ENCODE measurements at regions not wholly inside any gene's neighbourhood (a gene's known extent, or its start where the extent isn't known, plus 50 kb on each side); places are given as distances from the start of the nearest gene placed in this dataset.

DNA sequence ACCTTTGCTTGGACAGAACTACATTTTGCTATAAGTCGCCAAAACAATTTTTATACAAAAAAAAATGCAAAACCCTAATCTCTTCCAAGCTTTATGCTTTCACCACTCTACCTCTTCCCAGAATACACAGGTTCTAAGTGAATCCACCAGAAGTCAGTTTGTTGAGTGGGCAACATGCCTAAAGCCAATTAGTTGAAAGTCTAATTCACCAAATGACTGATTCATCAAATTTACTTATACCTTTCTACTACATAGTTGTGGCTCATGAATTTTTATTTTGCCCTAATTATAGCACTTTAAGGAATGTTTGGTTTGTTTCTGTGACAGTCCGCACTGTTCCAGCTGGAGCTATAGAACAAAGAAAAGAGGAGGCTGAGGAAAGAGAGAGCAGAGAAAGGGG lies 265.9 kb upstream of the TGFBR2 start:
- no peak overlapping the region for H3K27ac ChIP-seq (ENCODE audit: low read length)
- peaks cover 0 to 3% of the 10 kb centered on the region in 2 donors for H3K4me1 ChIP-seq (ENCODE audit: control insufficient read depth in 1 of 2, insufficient read depth in 2 of 2, low read length in 2 of 2)
- H3K36me3 ChIP-seq (ENCODE audit: control insufficient read depth in 1 of 2, insufficient read depth in 2 of 2, low read length in 2 of 2) = no peaks in the 10 kb centered on the region
- no peaks in the 10 kb centered on the region for H3K27me3 ChIP-seq (ENCODE audit: low read depth, low read length)
- H3K4me3 ChIP-seq (ENCODE audit: low read depth in 1 of 2, low read length in 2 of 2) = no peak overlapping the region
- H3K9me3 ChIP-seq (ENCODE audit: control insufficient read depth in 1 of 2, low read length in 2 of 2) = no peaks in the 10 kb centered on the region

DNA sequence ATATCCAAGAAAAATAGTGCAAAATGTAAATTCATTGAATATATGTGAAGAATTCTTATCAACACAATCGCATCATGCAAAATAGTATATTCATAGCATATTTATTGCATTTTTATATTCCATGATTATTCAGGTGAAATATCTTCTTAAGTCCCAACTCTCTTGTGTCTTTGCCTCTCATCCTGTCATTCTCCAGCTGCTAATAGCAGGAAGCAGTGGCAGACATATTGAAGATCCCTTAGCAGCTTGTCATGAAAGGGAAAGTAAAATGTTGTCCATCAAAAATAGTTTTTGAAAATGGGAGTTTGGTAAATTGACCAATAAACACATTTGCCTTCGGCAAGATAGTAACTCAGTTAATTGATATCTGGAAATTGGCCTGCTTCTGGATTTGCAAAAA lies 265.3 kb upstream of the TGFBR2 start:
- no peak overlapping the region for H3K4me3 ChIP-seq (ENCODE audit: low read depth in 1 of 2, low read length in 2 of 2)
- H3K27ac ChIP-seq (ENCODE audit: low read length) = no peak overlapping the region
- H3K4me1 ChIP-seq (ENCODE audit: control insufficient read depth in 1 of 2, insufficient read depth in 2 of 2, low read length in 2 of 2) = peaks cover 0 to 3% of the 10 kb centered on the region in 2 donors
- H3K9me3 ChIP-seq (ENCODE audit: control insufficient read depth in 1 of 2, low read length in 2 of 2) = no peaks in the 10 kb centered on the region
- no peaks in the 10 kb centered on the region for H3K27me3 ChIP-seq (ENCODE audit: low read depth, low read length)
- H3K36me3 ChIP-seq (ENCODE audit: control insufficient read depth in 1 of 2, insufficient read depth in 2 of 2, low read length in 2 of 2) = no peaks in the 10 kb centered on the region

DNA sequence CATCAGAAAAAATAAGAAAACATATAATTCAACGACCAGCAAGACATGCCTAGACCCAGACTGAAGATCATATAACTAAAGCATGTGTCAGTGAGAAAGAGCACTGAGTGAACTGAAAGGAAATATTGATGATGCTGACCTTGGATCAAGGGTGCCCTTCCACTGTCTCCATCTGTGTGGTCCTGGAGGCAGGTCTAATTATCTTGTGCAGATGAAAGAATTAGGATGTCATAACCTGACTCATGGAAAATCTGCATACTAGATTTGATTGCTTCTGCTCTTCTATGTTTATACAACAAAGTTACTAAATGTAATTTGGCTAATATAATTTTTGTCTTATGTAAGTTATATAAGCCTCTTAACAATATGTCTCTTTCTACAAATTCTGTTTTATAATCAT lies 264.6 kb upstream of the TGFBR2 start:
- H3K27me3 ChIP-seq (ENCODE audit: low read depth, low read length) = no peaks in the 10 kb centered on the region
- H3K4me1 ChIP-seq (ENCODE audit: control insufficient read depth in 1 of 2, insufficient read depth in 2 of 2, low read length in 2 of 2) = peaks cover 0 to 3% of the 10 kb centered on the region in 2 donors
- no peak overlapping the region for H3K4me3 ChIP-seq (ENCODE audit: low read depth in 1 of 2, low read length in 2 of 2)
- H3K36me3 ChIP-seq (ENCODE audit: control insufficient read depth in 1 of 2, insufficient read depth in 2 of 2, low read length in 2 of 2) = no peaks in the 10 kb centered on the region
- peak overlapping the region; percentile 7 for H3K27ac ChIP-seq (ENCODE audit: low read length)
- no peaks in the 10 kb centered on the region for H3K9me3 ChIP-seq (ENCODE audit: control insufficient read depth in 1 of 2, low read length in 2 of 2)

DNA sequence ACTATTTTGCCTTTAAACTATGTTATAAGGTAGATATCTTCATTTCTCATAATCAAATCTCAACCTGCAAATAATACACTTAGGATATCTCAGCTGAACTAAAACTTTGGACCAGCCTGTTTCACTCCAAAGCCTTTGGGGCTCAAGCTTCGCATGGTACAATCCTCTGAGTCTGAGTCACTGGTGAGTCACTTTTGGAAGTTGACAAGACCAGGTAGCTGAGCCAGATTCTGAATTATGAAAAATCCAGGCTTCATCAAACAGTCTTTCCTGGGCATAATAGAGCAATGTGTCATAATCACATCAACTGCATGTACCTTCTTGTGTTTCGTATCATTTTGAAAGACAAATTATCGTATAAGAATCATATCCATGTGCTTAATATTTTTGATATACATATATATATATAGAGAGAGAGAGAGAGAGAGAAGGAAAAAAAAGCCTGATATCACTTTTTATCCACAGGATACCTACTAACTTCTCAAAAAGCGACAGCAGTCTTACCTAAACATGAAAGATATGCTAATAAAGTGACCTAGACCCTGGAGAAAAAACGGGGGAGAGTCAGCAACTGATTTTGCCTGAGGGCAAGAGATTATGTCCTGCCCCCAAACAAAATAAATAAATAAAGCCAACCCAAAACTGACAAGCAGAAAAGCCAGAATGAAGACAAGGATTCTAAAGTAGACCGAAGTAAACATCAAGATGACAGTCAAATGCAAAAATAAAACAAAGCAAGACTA lies 263.9 kb upstream of the TGFBR2 start:
- no peak overlapping the region for H3K4me3 ChIP-seq (ENCODE audit: low read depth in 1 of 2, low read length in 2 of 2)
- H3K36me3 ChIP-seq (ENCODE audit: control insufficient read depth in 1 of 2, insufficient read depth in 2 of 2, low read length in 2 of 2) = no peaks in the 10 kb centered on the region
- peaks cover 0 to 3% of the 10 kb centered on the region in 2 donors for H3K4me1 ChIP-seq (ENCODE audit: control insufficient read depth in 1 of 2, insufficient read depth in 2 of 2, low read length in 2 of 2)
- no peaks in the 10 kb centered on the region for H3K27me3 ChIP-seq (ENCODE audit: low read depth, low read length)
- peak overlapping the region; percentile 47 for H3K27ac ChIP-seq (ENCODE audit: low read length)
- H3K9me3 ChIP-seq (ENCODE audit: control insufficient read depth in 1 of 2, low read length in 2 of 2) = no peaks in the 10 kb centered on the region

DNA sequence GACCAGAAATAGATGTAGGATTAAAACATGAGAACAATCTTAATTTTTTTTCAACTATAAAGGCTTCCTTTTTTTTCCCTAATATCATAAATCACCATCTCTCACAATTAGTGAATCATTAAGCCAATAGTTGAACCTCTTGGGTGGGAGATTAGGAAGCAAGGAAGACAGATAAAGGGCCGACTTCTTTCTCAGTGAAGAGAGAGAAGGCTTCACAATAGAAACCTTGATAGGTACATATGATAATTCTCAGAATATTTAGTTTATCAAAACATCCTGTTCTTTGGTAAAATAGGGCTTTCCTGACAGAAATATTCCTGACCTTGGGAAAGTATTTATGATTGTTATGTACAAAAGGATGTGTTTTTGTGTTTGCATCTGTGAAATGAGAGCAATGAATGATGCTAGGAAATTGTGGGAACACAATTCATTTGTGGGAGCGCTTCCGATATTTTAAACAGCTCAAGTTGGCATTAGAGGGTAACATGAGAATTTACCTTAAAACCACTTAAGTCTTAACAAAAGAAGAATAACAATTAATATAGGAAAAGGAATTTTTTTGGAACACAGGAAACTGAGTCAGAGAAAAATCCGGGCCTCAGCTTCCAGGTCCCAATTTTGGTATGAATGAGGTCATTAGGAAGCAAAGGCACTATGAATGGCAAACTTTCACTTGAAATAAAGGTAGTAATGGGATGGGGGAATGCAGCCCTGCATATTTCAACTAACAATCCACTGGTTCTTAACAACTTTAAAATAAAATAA lies 263.2 kb upstream of the TGFBR2 start:
- H3K27me3 ChIP-seq (ENCODE audit: low read depth, low read length) = no peaks in the 10 kb centered on the region
- H3K4me3 ChIP-seq (ENCODE audit: low read depth in 1 of 2, low read length in 2 of 2) = no peak overlapping the region
- H3K4me1 ChIP-seq (ENCODE audit: control insufficient read depth in 1 of 2, insufficient read depth in 2 of 2, low read length in 2 of 2) = peaks cover 0 to 3% of the 10 kb centered on the region in 2 donors
- H3K9me3 ChIP-seq (ENCODE audit: control insufficient read depth in 1 of 2, low read length in 2 of 2) = no peaks in the 10 kb centered on the region
- H3K36me3 ChIP-seq (ENCODE audit: control insufficient read depth in 1 of 2, insufficient read depth in 2 of 2, low read length in 2 of 2) = no peaks in the 10 kb centered on the region
- H3K27ac ChIP-seq (ENCODE audit: low read length) = peak overlapping the region; percentile 47

DNA sequence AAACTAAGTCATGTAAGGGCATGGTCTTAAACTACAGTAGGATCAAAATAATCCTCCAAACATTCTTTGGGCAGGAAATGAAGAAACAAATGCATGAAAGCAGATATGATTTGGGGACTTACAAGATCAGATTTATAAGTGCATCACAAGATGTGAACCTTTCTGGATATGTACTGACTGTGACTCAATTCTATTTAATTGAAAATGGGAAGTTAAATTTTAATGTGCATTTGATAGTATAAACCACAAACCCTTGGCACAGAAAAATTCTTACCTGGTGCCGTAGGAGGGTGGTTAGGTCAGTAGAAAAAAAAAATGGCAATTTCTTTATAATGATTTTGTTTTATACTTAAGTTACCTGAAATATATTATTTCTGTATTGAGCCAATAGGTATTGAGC lies 262.5 kb upstream of the TGFBR2 start:
- no peak overlapping the region for H3K27ac ChIP-seq (ENCODE audit: low read length)
- no peaks in the 10 kb centered on the region for H3K9me3 ChIP-seq (ENCODE audit: control insufficient read depth in 1 of 2, low read length in 2 of 2)
- H3K36me3 ChIP-seq (ENCODE audit: control insufficient read depth in 1 of 2, insufficient read depth in 2 of 2, low read length in 2 of 2) = no peaks in the 10 kb centered on the region
- H3K27me3 ChIP-seq (ENCODE audit: low read depth, low read length) = no peaks in the 10 kb centered on the region
- no peak overlapping the region for H3K4me3 ChIP-seq (ENCODE audit: low read depth in 1 of 2, low read length in 2 of 2)
- peaks cover 0 to 3% of the 10 kb centered on the region in 2 donors for H3K4me1 ChIP-seq (ENCODE audit: control insufficient read depth in 1 of 2, insufficient read depth in 2 of 2, low read length in 2 of 2)

DNA sequence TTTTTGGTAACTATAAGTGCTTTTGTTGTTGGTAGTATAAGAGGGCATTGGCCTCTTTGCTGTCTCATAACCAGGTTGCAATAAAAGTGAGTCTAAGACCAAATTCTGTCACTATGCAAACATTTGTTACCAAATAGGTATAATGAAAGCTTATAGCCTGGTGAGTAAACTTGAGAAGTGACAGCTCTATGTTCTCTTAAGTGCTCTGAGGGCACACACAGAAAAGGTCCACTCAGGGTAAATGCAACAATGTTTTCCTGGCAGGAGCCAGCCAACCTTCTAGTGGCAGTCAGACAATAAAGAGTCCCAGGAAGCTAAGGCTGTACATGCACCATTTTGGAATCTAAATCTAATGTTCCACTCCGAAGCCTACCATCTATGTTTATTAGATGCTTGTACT lies 262.1 kb upstream of the TGFBR2 start:
- Histone ChIP-seq H3K4me3 (ENCODE audit: low read depth in 1 of 2, low read length in 2 of 2) (no peak overlapping the region), H3K27me3 (ENCODE audit: low read depth, low read length) (no peaks in the 10 kb centered on the region), H3K36me3 (ENCODE audit: control insufficient read depth in 1 of 2, insufficient read depth in 2 of 2, low read length in 2 of 2) (no peaks in the 10 kb centered on the region), H3K27ac (ENCODE audit: low read length) (no peak overlapping the region), H3K4me1 (ENCODE audit: control insufficient read depth in 1 of 2, insufficient read depth in 2 of 2, low read length in 2 of 2) (peaks cover 1 to 3% of the 10 kb centered on the region in 2 donors), H3K9me3 (ENCODE audit: control insufficient read depth in 1 of 2, low read length in 2 of 2) (no peaks in the 10 kb centered on the region)

DNA sequence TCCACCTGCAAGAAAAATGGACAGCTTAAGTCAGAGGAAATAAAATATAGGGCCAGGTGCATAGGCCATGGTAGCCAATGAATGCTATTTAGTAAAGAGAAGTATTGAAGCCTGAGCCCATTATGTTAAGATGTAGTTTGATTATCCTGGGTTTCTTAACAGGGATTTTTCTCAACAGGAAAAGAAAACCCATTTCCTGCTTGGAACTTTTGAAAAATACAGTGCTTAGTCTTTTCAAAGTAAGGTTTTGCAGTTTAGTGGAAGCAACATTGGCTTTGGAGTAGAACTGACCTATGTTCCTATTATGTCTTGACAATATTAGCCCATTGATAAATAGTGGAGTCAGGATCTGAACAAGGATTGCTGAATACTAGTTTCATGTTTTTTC lies 259.5 kb upstream of the TGFBR2 start:
- no peaks in the 10 kb centered on the region for H3K9me3 ChIP-seq (ENCODE audit: control insufficient read depth in 1 of 2, low read length in 2 of 2)
- H3K27me3 ChIP-seq (ENCODE audit: low read depth, low read length) = no peaks in the 10 kb centered on the region
- H3K36me3 ChIP-seq (ENCODE audit: control insufficient read depth in 1 of 2, insufficient read depth in 2 of 2, low read length in 2 of 2) = no peaks in the 10 kb centered on the region
- no peak overlapping the region for H3K4me3 ChIP-seq (ENCODE audit: low read depth in 1 of 2, low read length in 2 of 2)
- H3K27ac ChIP-seq (ENCODE audit: low read length) = no peak overlapping the region
- peaks cover 3 to 15% of the 10 kb centered on the region in 2 donors for H3K4me1 ChIP-seq (ENCODE audit: control insufficient read depth in 1 of 2, insufficient read depth in 2 of 2, low read length in 2 of 2)

DNA sequence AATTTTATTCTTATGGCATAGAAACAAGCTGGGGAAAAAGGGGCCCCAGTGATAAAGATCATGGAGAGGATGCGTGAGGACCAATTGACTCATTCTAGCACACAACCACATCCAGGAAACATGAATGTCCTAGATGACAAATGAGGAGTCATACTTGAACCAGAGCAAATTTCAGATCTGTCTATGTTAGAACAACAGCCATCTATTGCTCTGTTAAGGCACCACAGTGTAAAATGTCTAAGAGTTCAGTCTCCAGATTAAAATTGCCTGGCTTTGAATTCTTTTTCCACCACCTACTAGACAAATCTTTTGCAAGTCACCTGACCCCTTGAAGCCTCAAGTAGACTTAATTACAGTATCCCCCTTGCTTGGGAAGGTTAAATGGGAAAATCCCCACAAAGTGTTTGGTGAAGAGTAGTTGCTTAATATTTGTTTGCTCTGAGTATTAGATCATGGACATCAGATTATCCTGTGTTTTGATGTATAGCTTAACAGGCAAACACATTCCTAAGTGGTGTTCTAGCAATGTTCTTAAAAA lies 258.7 kb upstream of the TGFBR2 start:
- Histone ChIP-seq H3K4me1 (ENCODE audit: control insufficient read depth in 1 of 2, insufficient read depth in 2 of 2, low read length in 2 of 2) (peaks cover 3 to 15% of the 10 kb centered on the region in 2 donors), H3K4me3 (ENCODE audit: low read depth in 1 of 2, low read length in 2 of 2) (no peak overlapping the region), H3K9me3 (ENCODE audit: control insufficient read depth in 1 of 2, low read length in 2 of 2) (no peaks in the 10 kb centered on the region), H3K27me3 (ENCODE audit: low read depth, low read length) (no peaks in the 10 kb centered on the region), H3K36me3 (ENCODE audit: control insufficient read depth in 1 of 2, insufficient read depth in 2 of 2, low read length in 2 of 2) (no peaks in the 10 kb centered on the region), H3K27ac (ENCODE audit: low read length) (no peak overlapping the region)

DNA sequence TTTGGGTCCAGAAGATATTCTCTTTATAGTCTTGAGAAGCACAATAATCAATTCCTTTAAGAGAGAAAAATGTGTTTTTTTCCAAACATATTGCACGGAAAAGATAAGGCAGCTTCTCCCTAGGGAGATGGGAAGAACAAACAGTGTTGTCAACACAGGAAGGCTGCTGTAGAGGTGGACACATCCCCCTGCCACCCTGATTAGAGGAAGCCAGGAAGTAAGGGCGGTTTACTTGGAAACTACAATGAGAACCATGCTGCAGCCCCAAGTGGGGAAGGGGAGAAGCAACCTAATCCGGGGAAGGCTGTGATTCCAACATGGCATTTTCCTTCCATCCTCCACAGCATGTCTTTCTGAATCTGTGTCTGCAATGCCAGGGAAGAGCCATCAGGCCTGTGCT lies 256.9 kb upstream of the TGFBR2 start:
- Histone ChIP-seq H3K36me3 (ENCODE audit: control insufficient read depth in 1 of 2, insufficient read depth in 2 of 2, low read length in 2 of 2) (no peaks in the 10 kb centered on the region), H3K4me1 (ENCODE audit: control insufficient read depth in 1 of 2, insufficient read depth in 2 of 2, low read length in 2 of 2) (peaks cover 0 to 18% of the 10 kb centered on the region in 2 donors), H3K27me3 (ENCODE audit: low read depth, low read length) (no peaks in the 10 kb centered on the region), H3K27ac (ENCODE audit: low read length) (no peak overlapping the region), H3K9me3 (ENCODE audit: control insufficient read depth in 1 of 2, low read length in 2 of 2) (no peaks in the 10 kb centered on the region), H3K4me3 (ENCODE audit: low read depth in 1 of 2, low read length in 2 of 2) (no peak overlapping the region)

DNA sequence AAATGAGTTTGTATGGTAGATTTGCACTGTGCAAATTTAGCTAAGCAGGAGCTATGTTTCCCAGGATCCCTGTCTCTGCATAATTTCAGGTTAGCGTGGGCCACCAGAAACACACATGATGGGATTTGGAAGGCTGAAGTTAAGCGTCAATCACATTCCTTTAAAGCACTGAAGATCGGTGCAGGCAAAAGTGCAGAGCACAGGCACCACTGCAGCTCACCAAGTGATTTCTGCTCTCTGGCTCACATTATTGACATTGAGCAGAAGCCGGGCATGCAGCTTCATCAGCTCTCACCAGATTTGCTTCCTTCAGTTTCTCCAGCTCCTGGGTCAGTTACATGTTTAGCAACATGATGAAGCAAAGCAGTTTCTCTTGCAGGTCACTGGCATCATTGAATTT lies 256.4 kb upstream of the TGFBR2 start:
- Histone ChIP-seq H3K9me3 (ENCODE audit: control insufficient read depth in 1 of 2, low read length in 2 of 2) (no peaks in the 10 kb centered on the region), H3K4me3 (ENCODE audit: low read depth in 1 of 2, low read length in 2 of 2) (no peak overlapping the region), H3K36me3 (ENCODE audit: control insufficient read depth in 1 of 2, insufficient read depth in 2 of 2, low read length in 2 of 2) (no peaks in the 10 kb centered on the region), H3K4me1 (ENCODE audit: control insufficient read depth in 1 of 2, insufficient read depth in 2 of 2, low read length in 2 of 2) (peaks cover 0 to 23% of the 10 kb centered on the region in 2 donors), H3K27me3 (ENCODE audit: low read depth, low read length) (no peaks in the 10 kb centered on the region), H3K27ac (ENCODE audit: low read length) (no peak overlapping the region)

Data from muscle layer of duodenum (tissue), 2 donors.